ENCODE measurements at regions not wholly inside any gene's neighbourhood (a gene's known extent, or its start where the extent isn't known, plus 50 kb on each side); places are given as distances from the start of the nearest gene placed in this dataset.

DNA sequence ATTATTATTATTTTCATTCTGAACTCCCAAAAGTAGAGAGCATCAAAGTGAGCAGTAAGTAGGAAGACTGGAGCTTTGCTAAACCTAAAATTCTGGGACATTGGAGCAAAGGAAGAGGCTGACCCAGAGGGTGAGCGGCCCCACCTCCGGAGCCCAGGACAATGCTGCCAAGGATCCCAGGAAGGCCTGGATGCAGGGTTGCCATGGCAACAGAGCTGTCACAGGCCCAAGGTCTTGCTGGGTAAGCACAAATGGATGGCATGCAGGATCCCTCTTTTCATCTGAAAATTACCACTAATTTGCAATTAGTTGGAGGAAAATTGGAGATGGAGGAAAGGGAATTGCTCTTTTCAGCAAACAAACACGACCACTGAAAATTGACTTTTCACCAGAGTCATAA lies 457.9 kb upstream of the CDH5 start (continued):
- TF ChIP-seq ZHX2 (IDR thresholded peaks at IDR 0.05; ENCODE audit: low read depth) = no peak
- no peak for TF ChIP-seq ZHX2 (CRISPR knock-in tag; IDR thresholded peaks at IDR 0.05; ENCODE audit: borderline replicate concordance)
- no peak for TF ChIP-seq PHB2 (IDR thresholded peaks at IDR 0.05; ENCODE audit: partially characterized antibody)
- TF ChIP-seq RFX1 (IDR thresholded peaks at IDR 0.05) = peak; percentile 43; the same call in 1 of the 2 replicates
- no peak for TF ChIP-seq ZNF567 (CRISPR knock-in tag; IDR thresholded peaks at IDR 0.05; ENCODE audit: borderline replicate concordance)

DNA sequence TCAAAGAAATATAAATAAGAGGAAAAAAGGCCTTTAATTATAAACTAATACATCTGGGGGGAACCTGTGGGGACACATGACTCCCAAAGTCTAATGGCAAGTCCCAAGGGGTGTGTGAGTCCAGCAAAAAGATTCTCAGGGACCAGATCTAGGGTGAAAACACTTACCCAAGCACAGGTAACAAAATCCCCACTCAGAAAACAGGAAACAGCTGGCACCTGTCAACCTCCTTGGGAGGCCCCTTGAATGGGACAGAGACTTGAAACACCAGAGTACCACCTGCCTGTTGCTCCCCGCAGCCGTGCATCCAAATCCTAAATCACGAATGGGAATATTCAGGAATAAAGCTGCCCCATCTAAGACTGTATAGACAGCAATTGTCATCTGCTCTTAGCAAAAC lies 461.2 kb upstream of the CDH5 start:
- ChIA-PET CTCF (ENCODE audit: low intra/inter-chr PET ratio, low total read pairs) (no interaction called here), POLR2A (no interaction called here)
- 0 out of 5 replicates have a peak, but pooled peaks cover 0 to 5% of the 10 kb centered on the region in 2 experiments for H3K27me3 ChIP-seq (ENCODE audit: control insufficient read depth in 1 of 2, insufficient read depth in 2 of 2, low read length in 2 of 2)
- H3K36me3 ChIP-seq (replicated peaks in 1 of 2; ENCODE audit: control insufficient read depth in 1 of 2, insufficient read depth in 2 of 2, low read length in 2 of 2) = no peaks in the 10 kb centered on the region
- no peak overlapping the region for H3K9ac ChIP-seq (ENCODE audit: insufficient read depth, low read depth, low read length)
- H2AFZ ChIP-seq (ENCODE audit: low read length) = no peak overlapping the region
- WGBS (ENCODE audit: low lambda C conversion rate) = 49% methylated on average over 3 of the region's 3 CpGs
- FAIRE-seq (no peak), DNase-seq (ENCODE audit: low spot score) (no peak), ATAC-seq (no peak)
- no peak overlapping the region for H3K27ac ChIP-seq (ENCODE audit: extremely low read length, insufficient read depth, low read length)
- in situ Hi-C loops (cut with HindIII; ENCODE audit: extremely low pct_ligation_motif_present, low pct_unique_long_range_greater_than_20kb) = no loop called here
- BruUV-seq (replicated peaks) = no TSS peak
- H3K4me3 ChIP-seq (replicated peaks in 1 of 3; ENCODE audit: insufficient read depth in 1 of 3, low read depth in 2 of 3, low read length in 3 of 3) = no peak overlapping the region
- no peaks in the 10 kb centered on the region for H3K9me3 ChIP-seq (ENCODE audit: low read length)
- H3K79me2 ChIP-seq (ENCODE audit: insufficient read depth, low read length) = no peaks in the 10 kb centered on the region
- H3K4me2 ChIP-seq (ENCODE audit: low read depth, low read length) = no peak overlapping the region
- intact Hi-C loops (cut with micrococcal nuclease; ENCODE audit: unreplicated experiment) = no loop called here
- no peaks in the 10 kb centered on the region for H3K4me1 ChIP-seq (ENCODE audit: insufficient read depth, low read length)
- H4K20me1 ChIP-seq (ENCODE audit: insufficient read depth, low read length) = no peaks in the 10 kb centered on the region
- no peak for TF ChIP-seq PHF5A (CRISPR knock-in tag; IDR thresholded peaks at IDR 0.05; ENCODE audit: low read depth, unreplicated experiment)
- TF ChIP-seq MYC (CRISPR knock-in tag; IDR thresholded peaks at IDR 0.05; ENCODE audit: borderline replicate concordance) = no peak
- TF ChIP-seq KDM3A (CRISPR knock-in tag; IDR thresholded peaks at IDR 0.05; ENCODE audit: low read depth) = no peak
- no peak for TF ChIP-seq HES4 (CRISPR knock-in tag; IDR thresholded peaks at IDR 0.05; ENCODE audit: borderline replicate concordance)
- TF ChIP-seq ZHX2 (IDR thresholded peaks at IDR 0.05; ENCODE audit: low read depth) = no peak
- no peak for TF ChIP-seq ZHX2 (CRISPR knock-in tag; IDR thresholded peaks at IDR 0.05; ENCODE audit: borderline replicate concordance)
